GM19351 (cell line): ENCODE measurements at regions not wholly inside any gene's neighbourhood (a gene's known extent, or its start where the extent isn't known, plus 50 kb on each side); places are given as distances from the start of the nearest gene placed in this dataset.
"Not testable (repeated sequence)": the region's sequence is repeated elsewhere in the genome, so short reads cannot be mapped to it uniquely, and the experiment has no call there.

Source experiments
- ATAC-seq: cut with Tn5 transposase; IDR thresholded peaks from one replicate; pipeline ENCODE4 v1.9.1; 2021; ENCODE audit warnings: mild to moderate bottlenecking, moderate library complexity; ENCODE audit not compliant: unreplicated experiment

DNA sequence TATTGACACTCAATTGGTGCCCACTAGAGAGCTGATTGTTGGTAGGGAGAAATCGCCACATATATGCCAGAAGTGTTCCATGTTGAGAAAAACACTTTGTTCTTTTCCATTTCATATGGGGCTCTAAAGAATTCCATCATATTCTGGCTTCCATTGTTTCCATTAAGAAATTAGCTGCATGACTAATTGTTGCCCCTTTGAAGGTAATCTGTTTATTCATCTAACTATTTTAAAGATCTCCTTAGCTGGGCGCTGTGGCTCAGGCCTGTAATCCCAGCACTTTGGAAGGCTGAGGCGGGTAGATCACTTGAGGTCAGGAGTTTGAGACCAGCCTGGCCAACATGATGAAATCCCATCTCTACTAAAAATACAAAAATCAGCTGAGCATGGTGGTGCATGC, 109.9 kb downstream of the MRPL14 start:
- not testable (repeated sequence) for ATAC-seq

- no peak for ATAC-seq
Measured at GRCh38 chr6:44016131-44016870, 111.0 kb downstream of the MRPL14 start.

DNA sequence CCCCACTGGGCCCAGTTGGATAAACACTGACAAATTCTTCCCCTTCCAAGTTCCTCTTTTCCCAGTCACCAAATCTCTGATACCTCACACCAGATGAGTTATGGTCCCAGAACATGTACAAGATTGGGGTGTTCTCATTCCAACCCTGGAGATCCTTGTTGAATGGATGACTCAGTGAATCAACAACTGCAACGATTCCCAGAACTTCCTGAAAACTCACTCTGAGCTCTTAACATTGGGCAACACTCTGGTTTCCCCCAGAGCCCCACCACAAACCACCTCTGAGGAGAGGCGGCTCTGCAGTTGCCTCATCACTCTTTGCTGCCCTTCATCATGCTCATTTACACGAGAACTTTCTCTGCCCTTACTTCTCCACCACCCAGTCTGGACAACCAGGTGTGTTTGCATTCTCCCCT, 115.2 kb downstream of the MRPL14 start:
- no peak for ATAC-seq

DNA sequence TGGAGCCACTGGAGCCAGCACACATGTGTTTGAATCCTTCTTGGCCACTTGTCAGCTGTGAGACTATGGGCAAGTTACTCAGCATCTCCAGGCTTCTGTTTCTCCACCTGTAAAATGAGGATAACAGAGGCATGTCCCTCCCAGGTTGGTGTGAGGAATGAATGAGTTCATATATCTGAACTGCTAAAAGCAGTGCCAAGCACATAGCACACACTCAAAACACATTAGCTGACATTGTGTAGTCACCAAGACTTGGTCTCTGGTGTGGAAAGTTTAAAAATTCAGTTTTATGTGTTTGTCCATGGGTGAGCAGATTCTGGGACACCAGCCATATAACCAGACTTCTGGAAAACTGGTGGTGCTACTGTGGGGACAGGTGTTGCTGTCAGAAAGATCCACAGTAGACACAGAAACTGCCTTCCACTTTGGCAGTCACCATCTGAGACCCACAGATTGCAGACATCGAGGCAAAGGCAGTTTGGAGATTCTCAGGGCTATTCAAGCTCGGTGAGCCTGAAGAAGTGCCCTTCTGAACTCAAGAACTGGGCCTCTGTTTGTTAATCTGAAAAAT, 115.8 kb downstream of the MRPL14 start:
- no peak for ATAC-seq

- ATAC-seq = no peak
Measured at GRCh38 chr6:44010411-44011349, 116.6 kb downstream of the MRPL14 start.

DNA sequence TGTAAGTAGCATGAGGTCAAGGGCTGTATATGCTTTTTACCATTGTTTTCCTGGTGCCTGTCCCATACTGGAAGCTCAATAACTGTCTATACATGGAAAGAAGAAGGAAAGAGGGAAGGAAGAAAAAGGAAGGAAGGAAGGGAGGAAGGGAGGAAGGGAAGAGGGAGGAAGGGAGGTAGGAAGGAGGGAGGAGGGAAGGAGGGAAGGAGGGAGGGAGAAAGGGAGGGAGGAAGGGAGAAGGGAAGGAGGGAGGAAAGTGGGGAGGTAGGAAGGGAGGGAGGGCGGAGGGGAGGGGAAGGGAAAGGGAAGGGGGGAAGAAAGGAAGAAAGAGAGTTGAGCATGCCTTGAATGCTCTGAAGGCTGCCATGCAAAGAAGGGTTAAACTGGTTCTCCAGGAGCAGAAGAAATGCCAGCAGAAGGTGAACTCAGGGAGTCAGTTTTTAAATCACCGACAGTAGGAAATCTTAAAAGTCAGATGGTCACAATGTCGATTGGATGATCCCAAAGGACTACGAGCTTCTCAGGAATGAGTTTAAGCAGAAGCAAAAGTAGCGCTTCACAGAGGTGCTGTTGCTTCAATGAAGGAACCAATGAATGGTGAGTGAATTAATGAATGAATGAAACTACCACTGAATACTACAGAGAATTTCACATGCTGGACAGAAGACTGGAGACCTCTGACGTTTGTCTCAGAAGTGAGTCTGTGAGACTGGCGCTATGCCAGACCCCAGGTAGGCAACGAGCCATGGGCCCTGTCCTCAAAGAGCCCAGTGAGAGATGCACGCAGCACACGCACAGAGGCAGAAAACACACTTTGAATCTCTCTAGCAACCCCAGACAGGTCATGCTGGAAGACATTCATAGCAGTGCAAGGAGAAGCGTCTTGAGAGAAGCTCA, 117.6 kb downstream of the MRPL14 start:
- ATAC-seq = no peak

DNA sequence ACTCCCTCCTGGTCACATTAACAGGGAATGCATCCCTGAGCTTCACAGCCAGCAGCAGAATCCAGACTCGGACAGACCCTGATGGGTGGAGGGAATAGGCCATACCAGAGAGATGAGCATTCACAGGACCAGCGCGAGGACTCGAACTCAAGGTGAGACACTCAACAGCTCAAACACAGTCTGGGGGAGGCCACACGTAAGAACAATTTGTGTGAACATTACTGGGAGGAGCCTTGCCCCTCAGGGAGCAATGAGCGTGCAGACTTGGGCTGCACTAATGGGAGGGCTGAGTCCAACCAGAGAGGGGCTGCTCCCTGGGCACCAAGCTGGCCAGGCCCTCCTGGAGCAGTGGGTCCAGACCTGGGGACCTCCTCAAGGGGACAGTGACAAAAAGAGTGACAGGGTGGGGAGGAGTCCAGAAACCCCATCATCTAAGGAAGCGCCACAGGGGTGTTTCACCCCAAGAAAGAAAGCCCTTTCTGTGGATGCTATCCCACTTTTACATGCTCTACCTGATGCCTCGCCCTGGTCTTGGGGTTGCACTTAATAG, 118.4 kb downstream of the MRPL14 start:
- no peak for ATAC-seq

- no peak for ATAC-seq
Measured at GRCh38 chr6:44007818-44008621, 119.2 kb downstream of the MRPL14 start.

- ATAC-seq = no peak
Measured at GRCh38 chr6:44006872-44007303, 120.4 kb downstream of the MRPL14 start.

DNA sequence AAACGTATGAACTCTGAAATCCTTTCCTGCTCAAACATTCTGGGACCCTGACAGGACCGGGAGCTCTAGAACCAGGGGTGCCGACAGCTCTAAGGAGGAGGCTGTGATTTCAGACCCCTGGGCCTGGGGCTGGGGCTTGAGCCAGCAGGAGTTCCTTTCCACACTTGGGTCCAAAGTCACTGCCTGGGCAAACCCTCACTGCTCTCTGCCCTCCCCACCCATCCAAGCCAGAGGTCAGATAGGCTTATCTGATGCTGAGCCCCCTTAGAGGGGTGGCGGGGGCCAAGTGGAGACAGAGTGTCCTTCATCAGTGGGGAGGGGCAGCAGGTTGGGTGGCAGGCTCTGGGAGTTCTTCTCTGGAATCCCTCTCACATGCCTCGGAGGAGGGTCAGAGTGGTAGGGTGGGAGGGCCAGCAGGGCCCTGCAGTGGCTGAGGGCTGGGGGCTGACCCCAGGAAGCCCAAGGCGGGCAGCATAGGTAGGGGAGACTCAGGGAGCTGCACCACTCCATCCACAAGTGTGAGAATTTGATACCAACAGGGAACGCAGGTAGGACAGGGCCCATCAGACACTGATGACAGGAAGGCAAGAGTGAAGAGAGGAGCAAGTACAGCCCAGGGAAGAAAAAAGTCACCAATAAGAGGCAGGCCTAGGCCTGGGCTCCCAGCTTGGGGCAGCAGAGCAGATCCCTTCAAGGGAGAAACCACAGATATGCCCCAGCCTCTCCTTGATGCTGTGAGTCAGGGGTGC, 121.0 kb downstream of the MRPL14 start:
- ATAC-seq = no peak

- ATAC-seq = no peak
Measured at GRCh38 chr6:44005507-44005903, 121.7 kb downstream of the MRPL14 start.

- ATAC-seq = no peak
Measured at GRCh38 chr6:44004625-44005506, 122.4 kb downstream of the MRPL14 start.

GRCh38 chr6:44004136-44004535, 123.1 kb downstream of the MRPL14 start:
- no peak for ATAC-seq

DNA sequence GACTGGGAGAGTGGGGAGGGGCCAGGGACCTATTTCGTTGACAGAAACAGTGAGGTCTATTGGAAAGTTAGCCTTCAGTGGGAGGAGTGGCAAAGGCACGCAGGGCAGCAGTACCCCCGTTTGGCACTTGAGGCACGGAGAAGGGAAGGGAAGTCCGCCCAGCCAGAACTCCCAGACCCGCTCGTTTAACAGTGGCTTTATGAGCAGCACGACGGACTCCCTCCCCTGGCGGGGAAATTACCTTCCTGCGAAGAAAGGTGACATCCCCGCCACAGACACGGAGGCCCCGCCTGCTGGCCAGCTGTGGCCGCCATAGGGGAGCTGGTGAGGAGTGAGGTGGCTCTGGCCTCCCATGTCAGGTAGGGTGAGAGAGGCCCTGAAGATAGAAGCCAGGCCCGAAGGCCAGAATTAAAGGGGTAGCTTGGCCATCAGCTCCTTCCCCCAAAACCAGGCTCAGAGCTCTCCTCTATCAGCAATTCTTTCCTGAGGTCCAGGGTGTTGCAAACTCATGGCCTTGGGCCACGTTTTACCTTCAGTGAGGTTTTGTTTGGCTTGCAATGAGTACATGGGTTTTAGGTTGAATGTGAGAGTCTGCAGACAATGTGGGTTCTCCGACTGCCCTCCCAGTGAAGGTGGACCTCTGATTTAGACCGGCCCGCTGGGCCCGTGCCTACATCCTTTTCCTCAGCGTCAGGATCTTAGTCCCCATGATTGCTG, 123.7 kb downstream of the MRPL14 start:
- no peak for ATAC-seq

GRCh38 chr6:44002593-44003344, 124.5 kb downstream of the MRPL14 start:
- no peak for ATAC-seq

DNA sequence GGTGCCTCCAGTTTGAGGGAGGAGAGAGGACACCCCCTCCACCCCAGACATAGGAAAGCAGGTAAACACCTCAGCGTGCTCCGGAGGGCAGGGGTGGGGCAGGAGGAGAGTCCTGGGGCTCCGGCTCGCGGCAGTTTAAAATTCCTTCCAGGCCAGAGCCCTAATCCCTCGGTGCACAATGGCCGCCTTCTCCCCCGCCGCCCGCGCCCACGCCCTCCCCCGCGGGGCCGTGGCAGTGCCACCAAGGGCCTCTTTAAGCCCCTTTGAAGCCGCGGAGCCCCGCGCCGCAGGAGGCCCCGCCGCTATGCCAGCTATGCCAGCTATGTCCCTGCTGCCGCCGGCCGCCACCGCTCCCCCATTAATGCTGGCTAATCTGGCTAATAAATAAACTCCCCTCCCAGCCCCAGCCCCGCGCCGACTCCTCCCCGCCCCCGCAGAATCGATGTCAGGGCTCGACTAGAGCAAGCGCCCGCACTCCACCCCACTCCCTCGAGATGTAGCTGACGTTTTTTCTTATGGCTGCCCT, 125.1 kb downstream of the MRPL14 start:
- no peak for ATAC-seq
